NCI-H345 treated with DMSO at 0.1 percent for 48 hours (cell line): ENCODE measurements at regions not wholly inside any gene's neighbourhood (a gene's known extent, or its start where the extent isn't known, plus 50 kb on each side); places are given as distances from the start of the nearest gene placed in this dataset.

ENCODE experiments used
- DNase-seq: peaks from one replicate; lab custom pipeline; 2025; ENCODE audit not compliant: unreplicated experiment; lab: John Stamatoyannopoulos, UW

DNA sequence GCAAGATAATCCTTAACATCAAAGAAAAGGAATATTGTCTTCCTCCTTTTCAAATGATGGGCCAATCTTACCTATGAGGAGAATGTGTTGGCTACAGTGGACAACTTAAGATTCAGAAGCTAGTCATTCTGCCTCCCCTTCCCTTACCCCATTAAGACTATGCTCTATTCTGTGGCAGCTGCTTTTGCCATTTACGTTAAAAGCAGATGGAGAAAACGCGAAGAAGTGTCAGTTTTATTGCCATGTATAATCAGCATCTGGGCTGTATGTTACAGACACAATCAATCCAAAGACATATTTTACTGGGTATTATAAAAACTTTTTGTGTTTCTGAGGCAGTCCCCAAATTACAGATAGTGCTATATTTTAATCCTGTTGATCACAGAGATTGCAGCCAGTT is 196.1 kb upstream of the PACRGL start:
- DNase-seq: no peak

DNA sequence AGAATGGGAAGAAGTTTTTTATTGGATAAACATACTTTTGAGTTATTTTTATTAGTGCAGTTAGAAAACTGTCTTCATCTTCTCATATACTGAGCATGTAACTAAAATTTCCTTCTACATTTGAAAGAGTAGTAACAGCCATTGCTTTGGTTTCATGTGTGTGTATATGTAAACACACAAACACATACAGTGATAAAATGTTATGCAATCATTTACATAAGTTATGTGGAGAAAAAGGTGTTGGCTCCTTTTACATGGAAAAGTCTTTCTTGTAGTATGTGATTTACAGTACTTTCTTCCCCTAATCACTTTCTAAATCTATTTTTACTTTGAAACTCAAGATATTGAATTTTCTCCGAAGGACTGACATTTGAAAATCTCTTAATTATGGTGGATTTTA is 194.3 kb upstream of the PACRGL start:
- no peak for DNase-seq

DNA sequence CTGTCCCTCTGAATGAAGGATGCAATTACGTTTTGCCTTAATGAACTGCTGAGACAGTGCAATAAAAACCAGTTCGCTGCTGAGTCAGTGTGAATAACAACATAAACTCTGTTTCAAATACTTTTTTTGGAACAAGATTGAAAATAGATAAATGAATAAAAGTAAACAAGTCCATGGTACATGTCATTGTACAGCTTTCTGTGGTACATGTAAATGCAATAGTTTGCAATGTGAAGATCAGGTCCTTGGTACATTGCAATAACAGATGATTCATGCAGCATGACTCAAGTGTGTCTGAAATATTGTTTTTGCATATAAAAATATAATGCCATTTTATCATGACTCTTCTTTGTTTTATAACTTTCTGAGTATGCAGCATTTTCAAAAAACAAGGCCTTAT is 193.4 kb upstream of the PACRGL start:
- no peak for DNase-seq

DNA sequence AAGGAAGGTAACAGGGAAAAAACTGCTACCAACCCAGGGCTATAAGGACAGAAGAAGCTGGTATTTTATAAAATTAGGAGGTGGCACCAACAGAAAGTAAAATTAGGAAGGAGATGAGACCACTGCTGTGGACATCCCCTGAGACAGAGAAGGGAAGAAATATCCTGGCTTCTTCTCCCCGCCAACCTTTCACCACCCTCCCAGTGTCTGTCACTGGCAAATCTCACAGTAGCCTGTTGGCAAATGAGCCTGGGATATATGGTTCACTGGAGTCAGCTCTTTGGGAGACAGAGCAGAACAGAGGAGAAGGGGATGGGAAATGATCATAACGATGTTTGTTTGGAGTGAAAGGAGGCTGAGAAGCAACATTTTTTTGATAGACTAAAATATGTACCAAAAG is 190.9 kb upstream of the PACRGL start:
- DNase-seq: no peak

DNA sequence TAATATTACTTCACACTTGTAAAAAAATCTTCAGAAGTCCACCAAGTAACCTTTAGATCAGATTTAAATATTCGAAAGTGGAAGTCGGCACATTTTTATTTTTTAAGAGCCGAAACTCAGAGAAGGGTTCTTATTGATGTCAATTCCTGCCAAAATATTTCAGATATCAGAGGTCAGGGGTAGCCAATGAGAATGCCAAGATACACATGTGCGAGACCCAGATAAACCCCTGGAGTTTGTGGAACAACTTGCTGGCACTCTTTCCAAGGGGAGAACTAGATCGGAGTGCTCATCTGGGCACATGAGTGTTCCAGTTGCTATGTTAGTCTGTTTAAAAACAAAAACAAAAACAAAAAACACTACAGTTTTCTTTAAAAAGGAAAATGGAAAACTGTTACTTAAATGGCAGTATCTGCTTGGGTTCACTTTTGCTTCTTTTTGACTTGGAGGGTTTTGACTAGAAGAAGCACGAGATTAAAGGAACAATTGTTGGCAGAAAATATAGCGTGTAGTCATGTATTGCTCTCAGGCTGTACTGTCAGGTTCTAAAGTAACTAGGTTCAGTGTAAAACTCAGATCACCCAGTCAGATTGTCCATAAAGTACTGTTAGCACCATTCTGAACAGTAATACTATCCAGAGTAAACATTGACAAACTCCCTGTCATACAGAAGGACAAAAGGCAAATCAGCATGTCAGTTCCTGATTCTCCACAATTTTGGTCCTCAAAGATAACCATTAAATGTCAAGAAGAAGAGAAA is 188.0 kb upstream of the PACRGL start:
- DNase-seq: peak; percentile 51

DNA sequence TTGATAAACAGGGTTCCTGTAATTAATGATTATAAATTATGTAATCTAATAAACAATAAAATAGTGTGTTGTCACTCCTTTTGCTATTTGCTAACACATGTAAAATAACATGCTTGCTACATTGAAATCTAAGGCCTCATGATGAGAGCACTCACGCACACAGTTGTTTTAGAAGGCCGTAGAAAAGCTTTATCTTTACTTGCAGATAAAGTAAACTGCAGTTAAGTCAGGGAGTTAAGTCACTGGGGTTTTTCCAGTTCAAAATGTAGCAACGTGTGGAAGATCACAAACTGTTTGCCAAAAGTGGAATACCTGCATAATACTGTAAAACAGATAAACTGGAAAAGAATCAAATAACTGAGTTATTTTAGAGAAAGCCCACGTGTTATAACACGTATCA is 187.3 kb upstream of the PACRGL start:
- no peak for DNase-seq

DNA sequence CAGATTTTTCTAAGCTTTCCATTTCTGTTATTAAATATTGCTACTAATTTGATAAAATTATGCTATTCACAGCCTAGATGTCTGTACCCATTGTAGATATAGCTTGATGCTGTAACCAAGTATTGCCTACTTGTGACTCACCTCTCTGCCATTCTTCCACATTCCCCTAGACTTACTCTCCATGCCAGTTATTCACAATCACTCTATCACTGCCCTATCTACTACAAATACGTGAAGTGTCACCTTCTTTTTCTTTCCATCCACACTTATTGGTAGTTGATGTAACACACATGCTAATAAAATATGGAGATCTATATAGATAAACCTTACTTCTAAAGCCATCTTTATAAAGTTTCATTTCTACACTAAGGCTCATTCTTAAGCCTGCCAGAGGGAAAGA is 179.4 kb upstream of the PACRGL start:
- DNase-seq: no peak

DNA sequence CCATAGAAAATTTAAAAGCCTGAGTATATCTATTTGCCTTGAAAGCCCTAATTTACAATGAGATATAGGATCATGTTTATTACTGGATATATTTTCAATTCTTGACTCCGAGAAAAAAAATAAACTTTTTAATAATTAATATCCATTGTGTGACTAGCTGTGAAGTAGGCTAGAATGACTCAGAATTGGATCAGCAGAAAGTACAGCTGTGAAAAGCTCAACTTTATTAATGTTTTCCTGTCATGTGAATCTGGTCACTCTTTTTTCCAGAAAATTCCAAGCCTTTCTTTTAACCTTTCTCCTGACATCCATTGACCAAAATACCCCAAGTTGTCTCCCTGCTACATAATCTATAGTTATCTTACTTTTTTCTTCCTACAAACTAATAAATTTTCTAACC is 171.8 kb upstream of the PACRGL start:
- no peak for DNase-seq

DNA sequence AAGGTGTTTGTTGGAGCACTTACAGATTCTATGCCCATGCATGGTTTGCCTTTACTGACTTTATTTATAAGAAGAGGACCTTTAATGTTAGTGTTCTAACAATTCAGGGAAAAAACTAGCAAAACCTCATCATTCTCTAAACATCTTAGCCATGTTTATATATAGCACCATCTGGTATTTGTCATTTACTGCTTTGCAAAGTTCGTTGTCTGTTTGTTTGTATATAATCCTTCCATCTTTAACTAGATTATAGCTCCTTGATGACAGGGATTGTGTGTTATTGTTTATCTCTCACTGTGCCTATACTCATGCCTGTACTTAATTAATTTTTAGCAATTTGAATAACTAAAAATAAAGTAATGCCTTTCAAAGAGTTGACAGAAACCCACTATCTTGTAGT is 170.6 kb upstream of the PACRGL start:
- DNase-seq: no peak

DNA sequence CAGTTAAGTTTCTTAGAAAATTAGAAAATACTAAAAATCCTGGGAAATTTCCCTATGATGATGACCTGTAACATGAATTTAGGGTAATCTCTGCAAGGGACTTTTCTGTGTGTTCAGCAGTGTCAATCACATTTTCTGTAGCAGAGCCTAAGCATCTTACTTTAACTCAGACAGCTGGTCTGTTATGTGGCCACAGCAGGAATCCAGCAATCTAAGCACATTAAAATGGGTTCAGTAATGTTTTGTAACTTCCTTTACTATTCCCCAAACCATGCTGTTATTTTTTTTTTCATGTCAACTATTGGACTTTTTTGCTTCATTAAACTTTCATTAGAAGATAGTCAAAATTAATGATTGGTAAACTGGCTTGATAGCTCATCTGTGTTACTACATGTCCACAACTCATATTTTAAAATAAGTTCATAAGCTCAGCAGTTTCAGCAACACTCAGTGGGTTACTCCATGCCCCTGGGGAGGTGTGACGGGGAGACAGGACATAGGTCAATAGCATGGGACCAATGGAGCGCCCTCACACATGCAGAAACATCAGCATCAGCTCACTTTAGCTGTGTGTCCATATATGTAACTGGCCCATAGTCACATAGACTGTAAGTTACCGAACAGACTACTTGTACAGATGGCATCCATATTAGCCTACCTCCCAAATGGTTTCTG is 168.0 kb upstream of the PACRGL start:
- no peak for DNase-seq

DNA sequence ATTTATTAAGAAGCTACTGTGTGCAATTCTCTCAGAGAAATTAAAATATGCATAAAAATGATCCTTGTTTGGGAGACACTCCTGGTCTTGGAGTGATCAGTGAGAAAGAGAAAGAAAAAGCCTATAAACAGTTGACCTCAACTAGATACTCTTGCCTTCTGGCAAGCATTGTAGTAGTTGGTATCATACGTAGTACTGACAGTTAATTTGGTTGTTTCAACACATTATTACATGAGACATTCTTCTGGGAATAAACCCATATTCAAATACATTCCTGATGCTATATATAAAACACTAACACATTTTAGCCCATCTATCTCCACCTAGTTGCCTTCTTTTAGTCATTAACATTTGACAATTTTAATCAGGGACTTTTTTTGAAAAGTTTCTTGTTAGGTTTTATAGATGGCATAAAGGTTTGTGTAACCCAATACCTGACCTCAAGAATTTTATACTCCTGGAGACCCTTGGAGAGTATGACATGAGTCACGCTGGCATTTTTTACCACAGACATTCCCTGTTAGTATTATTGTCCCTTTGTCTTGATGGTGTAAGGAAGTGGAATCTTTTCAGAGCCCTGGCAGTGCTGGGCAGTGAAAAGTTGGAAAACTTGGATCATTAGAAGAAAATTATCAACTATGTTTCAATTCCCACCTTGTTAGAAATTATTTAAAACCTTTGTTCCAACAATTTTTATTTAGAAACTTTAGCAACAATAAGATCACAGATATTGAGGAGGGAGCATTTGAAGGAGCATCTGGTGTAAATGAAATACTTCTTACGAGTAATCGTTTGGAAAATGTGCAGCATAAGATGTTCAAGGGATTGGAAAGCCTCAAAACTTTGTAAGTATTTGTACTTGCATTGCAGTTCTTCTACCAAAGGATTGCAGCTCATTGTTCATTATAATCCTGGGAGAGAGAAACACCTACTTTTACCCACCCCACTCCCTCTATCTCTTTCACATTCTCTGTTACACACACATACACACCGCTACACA is 167.1 kb upstream of the PACRGL start:
- no peak for DNase-seq

DNA sequence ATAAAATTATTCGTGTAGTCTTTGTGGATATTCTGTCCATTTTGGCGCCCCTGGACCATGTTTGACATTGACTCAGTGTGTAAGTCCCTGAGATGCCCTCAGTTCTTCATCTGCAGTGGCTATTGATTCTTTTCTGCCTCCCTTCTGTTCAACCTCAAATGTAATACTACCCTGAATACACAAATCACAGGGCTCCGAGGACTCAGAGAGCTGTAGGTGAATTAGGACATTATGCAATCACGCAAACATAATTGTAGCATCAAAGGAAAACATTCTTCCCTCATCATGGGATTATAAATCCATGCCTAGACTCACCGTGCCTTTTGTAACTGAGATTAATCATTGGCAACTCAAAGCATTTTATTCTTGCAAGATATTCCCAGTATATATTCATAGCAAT is 161.4 kb upstream of the PACRGL start:
- DNase-seq: peak; percentile 40

DNA sequence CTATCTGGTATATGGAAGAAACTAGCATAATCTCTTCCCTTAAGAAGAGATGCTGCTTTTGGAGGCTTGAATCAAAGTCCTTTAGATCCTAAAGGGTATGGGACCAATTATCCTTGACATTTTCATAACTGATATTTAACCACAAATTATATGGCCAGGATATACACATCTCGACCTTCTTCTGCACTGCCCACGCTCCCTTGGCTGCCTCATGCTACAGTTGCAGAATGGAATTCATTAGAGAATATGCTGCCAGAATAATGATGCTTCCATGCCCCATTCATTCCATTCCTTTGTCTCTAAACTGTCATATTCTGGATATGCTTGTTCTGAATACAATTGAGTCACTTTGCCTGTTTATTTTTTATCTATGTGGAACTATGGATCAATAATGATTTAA is 157.1 kb upstream of the PACRGL start:
- DNase-seq: no peak

DNA sequence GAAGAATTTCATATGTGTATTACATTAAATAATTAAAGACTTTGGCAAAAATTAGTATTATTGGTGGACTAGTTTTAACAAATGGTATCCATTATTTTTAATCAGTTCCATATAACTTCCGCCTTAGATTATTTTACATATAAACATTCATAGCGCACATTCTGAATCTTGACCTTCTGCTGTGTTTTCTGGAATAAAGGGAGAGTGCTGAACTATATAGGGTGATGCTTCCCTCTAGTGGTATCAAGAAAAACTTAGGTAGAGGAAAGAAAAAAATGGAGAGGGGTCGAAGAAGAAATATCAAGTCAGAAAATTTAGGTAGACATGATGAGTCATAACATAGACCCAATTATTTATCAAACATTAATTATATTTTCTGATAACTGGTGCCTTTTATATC is 155.6 kb upstream of the PACRGL start:
- DNase-seq: peak; percentile 16

DNA sequence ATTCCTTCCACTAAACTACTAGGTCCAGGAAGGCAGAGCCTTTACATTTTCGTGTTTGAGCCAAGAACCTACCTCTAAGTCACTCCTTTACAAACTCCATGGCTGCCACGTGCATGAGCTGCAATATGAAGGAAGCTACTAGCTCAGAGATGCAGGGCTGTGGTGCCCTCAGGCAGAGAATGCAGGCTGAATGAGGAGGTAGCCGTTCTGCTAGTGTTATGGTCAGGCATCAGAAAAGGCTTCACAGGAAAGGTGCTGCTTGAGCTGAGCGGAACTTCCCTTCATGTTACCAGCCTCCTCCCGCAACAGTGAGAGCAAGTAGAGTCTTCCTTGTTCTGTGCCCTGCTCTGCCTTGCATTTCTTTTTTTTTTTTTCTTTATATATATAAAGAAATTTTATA is 148.3 kb upstream of the PACRGL start:
- DNase-seq: no peak

DNA sequence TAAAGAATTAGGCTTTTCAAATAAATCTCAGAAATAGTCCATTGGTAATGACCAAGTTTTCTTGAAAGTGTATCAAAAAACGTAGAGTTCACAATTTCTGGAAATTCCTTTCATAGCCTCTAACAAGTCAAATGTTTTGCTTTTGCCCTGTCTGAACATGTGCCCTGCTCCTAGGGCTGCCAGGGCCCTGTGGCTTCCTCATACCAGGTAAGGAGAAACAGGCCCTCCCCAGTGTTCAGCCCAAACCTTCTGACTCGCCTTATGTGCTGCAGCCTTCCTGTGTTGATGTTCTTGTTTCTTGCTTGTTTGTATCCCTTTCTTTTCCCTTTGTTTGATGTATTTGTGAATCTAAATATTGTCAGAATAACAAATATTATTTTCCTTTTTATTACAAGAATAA is 146.1 kb upstream of the PACRGL start:
- no peak for DNase-seq

DNA sequence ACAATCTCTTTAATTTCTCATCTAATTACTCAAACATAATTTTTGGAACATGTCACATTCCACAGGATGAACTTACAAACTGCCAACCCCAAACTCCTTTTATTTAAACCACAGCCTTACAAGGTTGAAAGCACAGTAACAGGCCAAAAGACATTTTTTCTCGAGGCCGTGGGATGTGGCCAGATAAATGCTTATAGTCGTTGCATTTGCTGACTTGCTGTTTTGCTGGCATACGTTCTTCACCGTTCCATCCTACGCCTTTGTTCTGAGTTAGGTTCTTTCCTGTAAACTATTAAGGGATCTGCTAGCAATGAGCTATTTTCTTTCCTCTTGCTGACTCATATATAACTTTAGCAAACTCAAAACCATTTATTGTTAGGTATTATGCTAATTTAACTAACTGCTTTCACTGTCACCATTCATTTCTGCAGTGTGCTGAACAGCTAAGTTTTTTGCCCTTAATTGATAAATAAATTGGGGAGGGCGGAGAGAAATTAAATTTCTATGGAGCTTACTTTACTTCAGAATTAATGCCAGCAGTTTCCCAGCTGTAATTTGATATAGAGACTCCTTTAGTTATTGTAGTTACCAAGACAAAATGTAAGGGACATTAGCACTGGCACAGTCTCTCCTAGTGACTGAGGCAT is 135.1 kb upstream of the PACRGL start:
- DNase-seq: no peak

DNA sequence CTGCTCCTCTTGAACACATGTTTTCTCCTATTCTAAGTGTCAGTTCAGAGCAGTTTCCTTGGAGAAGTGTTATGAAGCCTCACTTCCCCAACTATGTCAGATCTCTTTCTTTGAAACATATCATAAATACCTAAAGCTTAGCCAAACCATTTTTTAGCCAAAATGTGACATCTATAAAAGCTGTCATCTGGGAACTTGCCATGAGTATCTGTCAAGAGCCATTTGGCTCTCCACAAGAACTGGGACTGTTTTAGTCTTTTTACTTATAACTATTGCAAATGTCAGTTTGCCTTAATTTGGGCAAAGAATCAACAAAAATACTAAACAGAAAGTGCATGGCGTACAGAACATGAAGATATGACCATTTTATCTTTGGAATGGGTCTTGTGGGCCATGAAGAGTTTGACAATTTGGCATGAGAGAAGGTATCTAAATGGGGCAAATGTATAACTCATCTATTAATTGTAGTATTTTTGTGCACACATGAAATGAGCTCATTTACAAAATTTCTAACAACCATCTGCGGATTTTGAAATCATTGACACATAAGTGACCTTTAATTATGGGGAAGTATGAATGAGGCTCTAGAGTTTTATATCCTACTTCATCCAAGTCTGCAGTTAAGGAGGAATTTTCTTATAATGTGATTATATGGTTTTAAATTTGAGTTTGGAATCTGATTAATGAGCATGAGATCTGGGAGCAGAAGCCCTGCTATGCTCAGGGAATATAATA is 129.1 kb upstream of the PACRGL start:
- no peak for DNase-seq

DNA sequence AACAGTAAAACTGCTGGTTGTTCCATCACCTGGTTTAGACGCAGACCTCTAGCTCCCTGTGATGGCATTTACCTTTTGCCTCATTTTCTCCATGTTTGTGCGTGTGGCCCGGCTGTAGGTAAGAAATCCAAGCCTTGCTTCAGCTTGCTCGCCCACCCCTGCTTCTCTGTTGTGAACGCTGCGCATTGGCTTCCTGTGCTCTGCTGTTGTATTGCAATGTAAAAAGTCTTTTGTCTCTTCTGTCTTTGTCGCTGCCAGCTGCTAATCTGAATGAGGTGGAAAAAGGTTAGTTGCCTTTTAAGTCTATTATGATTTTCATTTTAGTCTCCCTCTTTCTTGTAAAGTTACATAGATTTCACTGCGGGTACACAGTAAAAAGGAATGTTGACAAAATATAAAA is 127.3 kb upstream of the PACRGL start:
- no peak for DNase-seq

DNA sequence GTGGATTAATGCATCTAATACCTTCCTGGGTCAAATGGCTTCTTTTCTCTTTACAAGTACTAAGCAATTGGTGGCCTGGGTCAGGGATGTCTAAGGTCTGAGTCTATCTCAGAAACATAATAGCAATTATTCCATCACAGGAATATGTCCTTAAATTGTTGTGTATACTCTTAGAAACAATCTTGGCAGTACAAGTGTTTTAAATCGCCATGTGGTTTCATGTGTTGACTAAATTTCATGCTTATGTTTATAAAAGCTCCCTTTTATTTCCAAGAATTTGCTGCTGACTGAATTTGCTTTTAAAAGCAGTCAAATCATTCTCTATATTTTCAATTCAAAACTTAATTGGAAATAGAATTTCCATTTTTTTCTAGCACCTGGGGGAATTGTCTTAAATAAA is 125.3 kb upstream of the PACRGL start:
- DNase-seq: no peak

DNA sequence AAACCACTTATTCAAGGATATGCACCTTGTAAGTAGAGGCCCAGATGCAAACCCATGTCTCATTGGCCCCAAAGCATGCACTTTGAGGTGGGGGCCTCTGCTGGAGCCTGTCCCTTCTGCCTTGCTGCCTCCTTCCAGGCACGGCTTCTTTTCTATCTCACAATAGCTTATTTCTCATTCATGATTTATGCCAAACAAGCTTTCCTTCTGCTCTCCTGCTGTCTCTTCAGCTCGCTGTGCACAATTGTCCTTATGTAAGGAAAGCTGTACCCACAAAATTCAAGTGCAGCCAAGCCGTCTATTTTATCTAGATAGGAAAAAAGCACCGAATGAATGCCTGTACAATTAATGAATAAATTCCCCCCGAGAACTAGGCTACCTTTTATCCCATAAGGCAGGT is 124.8 kb upstream of the PACRGL start:
- DNase-seq: no peak
